ENCODE measurements at regions not wholly inside any gene's neighbourhood (a gene's known extent, or its start where the extent isn't known, plus 50 kb on each side); places are given as distances from the start of the nearest gene placed in this dataset.

- TF ChIP-seq ZNF274 (IDR thresholded peaks at IDR 0.05; ENCODE audit: low read depth, low read length) (no peak), SUZ12 (IDR thresholded peaks at IDR 0.05; ENCODE audit: extremely low read depth, insufficient read depth, insufficient read length) (no peak)
These were observed 147.7 kb upstream of the TRPC4 start for GRCh38 chr13:38017320-38017719.
